Neural cell (in vitro differentiated cells): ENCODE measurements at regions not wholly inside any gene's neighbourhood (a gene's known extent, or its start where the extent isn't known, plus 50 kb on each side); places are given as distances from the start of the nearest gene placed in this dataset.

Source experiments
- H2AFZ ChIP-seq: fragments of 200-600, 300-800 bp; sonication (generic), shearing (Covaris generic); 2 replicates; pipeline ENCODE4 v1.6.0; 2014; ENCODE audit warnings: low read depth, mild to moderate bottlenecking, antibody characterized with exemption, low read length, moderate library complexity
- H3F3A ChIP-seq: fragments of 200-600 bp; shearing (Covaris generic); 2 replicates; pipeline ENCODE4 v1.6.1; 2016; ENCODE audit warnings: mild to moderate bottlenecking, moderate library complexity, mixed read lengths, antibody characterized with exemption, low read length; ENCODE audit not compliant: insufficient read depth, poor library complexity, severe bottlenecking
- H3K27ac ChIP-seq: fragments of 200-600, 300-800 bp; sonication (generic), shearing (Covaris generic); 2 replicates; pipeline ENCODE4 v1.5.1; 2014; ENCODE audit warnings: mild to moderate bottlenecking, low read length, moderate library complexity
- H3K27me3 ChIP-seq: fragments of 300-800, 200-600 bp; sonication (generic), shearing (Covaris generic); 2 replicates; pipeline ENCODE4 v1.6.0; 2014; ENCODE audit warnings: mild to moderate bottlenecking, low read depth, low read length, moderate library complexity; ENCODE audit not compliant: insufficient read depth
- H3K36me3 ChIP-seq: fragments of 300-800, 200-600 bp; sonication (generic), shearing (Covaris generic); 2 replicates; pipeline ENCODE4 v1.5.1; 2014; ENCODE audit warnings: mild to moderate bottlenecking, antibody characterized with exemption, low read length, moderate library complexity; ENCODE audit not compliant: insufficient read depth
- H3K4me2 ChIP-seq: fragments of 300-800, 200-600 bp; sonication (generic), shearing (Covaris generic); 2 replicates; pipeline ENCODE4 v1.6.0; 2014; ENCODE audit warnings: mild to moderate bottlenecking, low read length
- H3K4me3 ChIP-seq: fragments of 300-800, 200-600 bp; sonication (generic), shearing (Covaris generic); 2 replicates; pipeline ENCODE4 v1.5.1; 2014; ENCODE audit warnings: mild to moderate bottlenecking, low read length, moderate library complexity
- H3K79me2 ChIP-seq: fragments of 200-600 bp; shearing (Covaris generic); replicated peaks from 2 replicates; pipeline ENCODE4 v1.6.0; 2014; ENCODE audit warnings: mild to moderate bottlenecking, low read length, moderate library complexity; ENCODE audit not compliant: insufficient read depth
- H3K9ac ChIP-seq: fragments of 300-800, 200-600 bp; sonication (generic), shearing (Covaris generic); 2 replicates; pipeline ENCODE4 v1.6.1; 2016; ENCODE audit warnings: mild to moderate bottlenecking, low read length, mixed read lengths
- H3K9me2 ChIP-seq: fragments of 200-600 bp; shearing (Covaris generic); 2 replicates; pipeline ENCODE4 v1.6.1; 2016; ENCODE audit warnings: mild to moderate bottlenecking, low read length, mixed read lengths; ENCODE audit not compliant: insufficient read depth
- H3K9me3 ChIP-seq: fragments of 200-600, 300-800 bp; sonication (generic), shearing (Covaris generic); 2 replicates; pipeline ENCODE4 v1.6.1; 2016; ENCODE audit warnings: mild to moderate bottlenecking, mixed run types, low read length, moderate library complexity, mixed read lengths
- H4K20me1 ChIP-seq: fragments of 200-600 bp; shearing (Covaris generic); 2 replicates; pipeline ENCODE4 v1.6.1; 2016; ENCODE audit warnings: mild to moderate bottlenecking, mixed run types; ENCODE audit not compliant: insufficient read depth
- EP300 ChIP-seq: fragments of 450-650 bp; conservative IDR thresholded peaks from 2 replicates; pipeline ENCODE4 v1.6.1; 2014; ENCODE audit warnings: antibody characterized with exemption, mild to moderate bottlenecking, moderate library complexity; ENCODE audit not compliant: poor library complexity, severe bottlenecking
- EZH2 ChIP-seq: fragments of 200-600, 300-800 bp; shearing (Covaris generic), sonication (generic); IDR thresholded peaks from 2 replicates; pipeline ENCODE4 v1.6.1; 2014; ENCODE audit warnings: antibody characterized with exemption, low read length, borderline replicate concordance, mild to moderate bottlenecking; ENCODE audit not compliant: insufficient read depth, poor library complexity, severe bottlenecking
- MXI1 ChIP-seq: fragments of 450-650 bp; conservative IDR thresholded peaks from 2 replicates; pipeline ENCODE4 v1.6.1; 2014; ENCODE audit warnings: antibody characterized with exemption, mild to moderate bottlenecking; ENCODE audit not compliant: poor library complexity, severe bottlenecking
- POLR2AphosphoS5 ChIP-seq: IDR thresholded peaks from 2 replicates; pipeline ENCODE4 v1.6.1; 2012
- RAD21 ChIP-seq: fragments of 450-650 bp; conservative IDR thresholded peaks from 2 replicates; pipeline ENCODE4 v1.6.1; 2014; ENCODE audit warnings: antibody characterized with exemption, mild to moderate bottlenecking, moderate library complexity
- SMC3 ChIP-seq: fragments of 450-650 bp; conservative IDR thresholded peaks from 2 replicates; pipeline ENCODE4 v1.6.1; 2014; ENCODE audit warnings: antibody characterized with exemption, mild to moderate bottlenecking, moderate library complexity; ENCODE audit not compliant: poor library complexity
- TAF1 ChIP-seq: IDR thresholded peaks from 2 replicates; pipeline ENCODE4 v1.6.1; 2012; ENCODE audit warnings: low read depth
- TF ChIP-seq, protein P1 (sequence below): fragments of 450-650 bp; IDR thresholded peaks from 2 replicates; pipeline ENCODE4 v1.5.1; 2014; ENCODE audit warnings: antibody characterized with exemption, mild to moderate bottlenecking, moderate library complexity; ENCODE audit not compliant: poor library complexity, severe bottlenecking
- TF ChIP-seq, protein P2 (sequence below): IDR thresholded peaks from 2 replicates; pipeline ENCODE4 v1.6.1; 2012; ENCODE audit warnings: borderline replicate concordance

DNA sequence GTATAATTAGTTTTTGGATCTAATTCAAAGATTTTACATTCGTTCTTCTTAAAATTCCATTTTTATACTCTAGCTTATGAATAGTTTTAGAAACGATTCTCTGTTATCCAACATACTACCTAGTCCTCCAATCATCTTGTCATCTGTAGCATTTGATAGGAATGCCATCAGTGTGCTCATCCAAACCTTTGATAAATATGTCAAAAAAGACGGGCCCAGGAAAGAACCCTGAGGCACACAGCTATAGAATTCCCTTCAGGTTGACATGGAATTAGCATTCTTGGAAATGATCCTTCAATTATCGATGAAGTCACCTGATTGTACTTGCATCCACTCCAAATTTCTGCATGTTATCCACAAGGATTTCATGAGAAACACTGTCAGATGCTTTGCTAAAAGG is 64.8 kb upstream of the EFNA5 start:
- Histone ChIP-seq H3K36me3 (no peaks in the 10 kb centered on the region), H2AFZ (no peak overlapping the region), H3K79me2 (no peaks in the 10 kb centered on the region), H3K4me3 (no peak overlapping the region), H3K27me3 (no peaks in the 10 kb centered on the region), H3K9ac (no peak overlapping the region), H4K20me1 (no peaks in the 10 kb centered on the region), H3F3A (no peaks in the 10 kb centered on the region), H3K27ac (no peak overlapping the region), H3K4me2 (no peak overlapping the region), H3K9me3 (no peaks in the 10 kb centered on the region), H3K9me2 (no peaks in the 10 kb centered on the region)
- TF ChIP-seq, protein P1, sequence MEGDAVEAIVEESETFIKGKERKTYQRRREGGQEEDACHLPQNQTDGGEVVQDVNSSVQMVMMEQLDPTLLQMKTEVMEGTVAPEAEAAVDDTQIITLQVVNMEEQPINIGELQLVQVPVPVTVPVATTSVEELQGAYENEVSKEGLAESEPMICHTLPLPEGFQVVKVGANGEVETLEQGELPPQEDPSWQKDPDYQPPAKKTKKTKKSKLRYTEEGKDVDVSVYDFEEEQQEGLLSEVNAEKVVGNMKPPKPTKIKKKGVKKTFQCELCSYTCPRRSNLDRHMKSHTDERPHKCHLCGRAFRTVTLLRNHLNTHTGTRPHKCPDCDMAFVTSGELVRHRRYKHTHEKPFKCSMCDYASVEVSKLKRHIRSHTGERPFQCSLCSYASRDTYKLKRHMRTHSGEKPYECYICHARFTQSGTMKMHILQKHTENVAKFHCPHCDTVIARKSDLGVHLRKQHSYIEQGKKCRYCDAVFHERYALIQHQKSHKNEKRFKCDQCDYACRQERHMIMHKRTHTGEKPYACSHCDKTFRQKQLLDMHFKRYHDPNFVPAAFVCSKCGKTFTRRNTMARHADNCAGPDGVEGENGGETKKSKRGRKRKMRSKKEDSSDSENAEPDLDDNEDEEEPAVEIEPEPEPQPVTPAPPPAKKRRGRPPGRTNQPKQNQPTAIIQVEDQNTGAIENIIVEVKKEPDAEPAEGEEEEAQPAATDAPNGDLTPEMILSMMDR = no peak
- TF ChIP-seq MXI1 = no peak
- peak; percentile 76 for TF ChIP-seq EP300
- no peak for TF ChIP-seq EZH2
- TF ChIP-seq POLR2AphosphoS5 = peak; percentile 61
- TF ChIP-seq, protein P2, sequence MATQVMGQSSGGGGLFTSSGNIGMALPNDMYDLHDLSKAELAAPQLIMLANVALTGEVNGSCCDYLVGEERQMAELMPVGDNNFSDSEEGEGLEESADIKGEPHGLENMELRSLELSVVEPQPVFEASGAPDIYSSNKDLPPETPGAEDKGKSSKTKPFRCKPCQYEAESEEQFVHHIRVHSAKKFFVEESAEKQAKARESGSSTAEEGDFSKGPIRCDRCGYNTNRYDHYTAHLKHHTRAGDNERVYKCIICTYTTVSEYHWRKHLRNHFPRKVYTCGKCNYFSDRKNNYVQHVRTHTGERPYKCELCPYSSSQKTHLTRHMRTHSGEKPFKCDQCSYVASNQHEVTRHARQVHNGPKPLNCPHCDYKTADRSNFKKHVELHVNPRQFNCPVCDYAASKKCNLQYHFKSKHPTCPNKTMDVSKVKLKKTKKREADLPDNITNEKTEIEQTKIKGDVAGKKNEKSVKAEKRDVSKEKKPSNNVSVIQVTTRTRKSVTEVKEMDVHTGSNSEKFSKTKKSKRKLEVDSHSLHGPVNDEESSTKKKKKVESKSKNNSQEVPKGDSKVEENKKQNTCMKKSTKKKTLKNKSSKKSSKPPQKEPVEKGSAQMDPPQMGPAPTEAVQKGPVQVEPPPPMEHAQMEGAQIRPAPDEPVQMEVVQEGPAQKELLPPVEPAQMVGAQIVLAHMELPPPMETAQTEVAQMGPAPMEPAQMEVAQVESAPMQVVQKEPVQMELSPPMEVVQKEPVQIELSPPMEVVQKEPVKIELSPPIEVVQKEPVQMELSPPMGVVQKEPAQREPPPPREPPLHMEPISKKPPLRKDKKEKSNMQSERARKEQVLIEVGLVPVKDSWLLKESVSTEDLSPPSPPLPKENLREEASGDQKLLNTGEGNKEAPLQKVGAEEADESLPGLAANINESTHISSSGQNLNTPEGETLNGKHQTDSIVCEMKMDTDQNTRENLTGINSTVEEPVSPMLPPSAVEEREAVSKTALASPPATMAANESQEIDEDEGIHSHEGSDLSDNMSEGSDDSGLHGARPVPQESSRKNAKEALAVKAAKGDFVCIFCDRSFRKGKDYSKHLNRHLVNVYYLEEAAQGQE = peak; percentile 82
- TF ChIP-seq RAD21 = no peak
- TF ChIP-seq SMC3 = no peak
- TF ChIP-seq TAF1 = no peak

DNA sequence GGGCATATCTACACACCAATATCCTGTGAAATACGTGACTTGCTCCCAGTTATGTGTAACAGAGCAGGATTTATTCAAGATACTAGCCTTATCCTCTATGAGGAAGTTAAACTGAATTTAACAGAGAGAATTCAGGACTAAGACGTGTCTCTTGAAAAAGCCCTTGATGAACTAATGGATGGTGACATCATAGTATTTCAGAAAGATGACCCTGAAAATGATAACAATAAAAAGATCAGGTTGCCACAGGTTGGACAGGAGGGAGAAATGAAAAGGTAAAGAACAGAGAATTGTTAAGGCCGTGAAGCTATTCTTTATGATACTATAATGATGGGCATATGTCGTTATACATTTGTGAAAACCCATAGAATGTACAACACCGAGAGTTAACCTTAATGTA is 56.2 kb upstream of the EFNA5 start:
- Histone ChIP-seq H2AFZ (no peak overlapping the region), H3K9ac (no peak overlapping the region), H4K20me1 (no peaks in the 10 kb centered on the region), H3K27me3 (no peaks in the 10 kb centered on the region), H3K79me2 (no peaks in the 10 kb centered on the region), H3K27ac (no peak overlapping the region), H3K36me3 (no peaks in the 10 kb centered on the region), H3K9me3 (no peaks in the 10 kb centered on the region), H3K4me3 (no peak overlapping the region), H3F3A (no peaks in the 10 kb centered on the region), H3K9me2 (no peaks in the 10 kb centered on the region), H3K4me2 (no peak overlapping the region)
- TF ChIP-seq POLR2AphosphoS5 (no peak), TAF1 (no peak), EP300 (no peak), RAD21 (no peak), SMC3 (no peak), EZH2 (no peak), MXI1 (no peak)
- TF ChIP-seq, protein P2 = no peak
- TF ChIP-seq, protein P1 = no peak
